ENCODE measurements at regions not wholly inside any gene's neighbourhood (a gene's known extent, or its start where the extent isn't known, plus 50 kb on each side); places are given as distances from the start of the nearest gene placed in this dataset.

GRCh38 chr6:6533176-6533575 lies 55.3 kb upstream of the LY86 start:
- DNase-seq, result no peak

GRCh38 chr6:6534399-6534798 lies 54.1 kb upstream of the LY86 start:
- no peak for DNase-seq

- no peak for DNase-seq
Measured at GRCh38 chr6:6537488-6538260, 50.8 kb upstream of the LY86 start.

GRCh38 chr6:6538261-6538660 lies 50.3 kb upstream of the LY86 start:
- no peak for DNase-seq

All from SW 1271 (cell line).